ENCODE measurements at regions not wholly inside any gene's neighbourhood (a gene's known extent, or its start where the extent isn't known, plus 50 kb on each side); places are given as distances from the start of the nearest gene placed in this dataset.

DNA sequence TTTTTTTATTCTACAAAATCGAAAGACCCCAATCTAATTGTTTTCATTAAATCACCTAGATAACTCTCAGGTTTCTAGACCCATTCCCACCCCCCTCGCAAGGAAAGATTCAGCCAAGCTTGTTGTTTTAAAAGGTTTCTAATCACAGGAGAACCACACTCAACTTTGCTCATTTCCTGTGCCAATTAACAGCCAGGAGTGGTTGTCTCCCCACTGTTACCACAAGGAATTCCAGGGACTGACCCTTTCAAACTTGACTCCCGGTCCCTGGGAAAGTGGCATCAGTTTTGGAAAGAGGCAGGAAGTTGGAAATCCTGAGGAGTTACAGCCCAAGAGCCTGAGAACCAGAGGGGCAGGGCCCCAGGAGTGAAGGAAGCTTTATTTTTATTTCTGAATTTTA lies 561.3 kb upstream of the JAG1 start:
- no peak for DNase-seq (ENCODE audit: low spot score)
- Histone ChIP-seq H2AFZ (ENCODE audit: low read length) (no peak overlapping the region), H3K4me2 (ENCODE audit: low read length) (no peak overlapping the region), H3K27ac (ENCODE audit: low read depth, low read length, poor library complexity, severe bottlenecking) (no peak overlapping the region), H3K9me3 (ENCODE audit: low read length) (no peaks in the 10 kb centered on the region), H3K4me3 (ENCODE audit: low read depth, low read length, poor library complexity, severe bottlenecking) (no peak overlapping the region), H3K36me3 (ENCODE audit: insufficient read depth, low read length) (no peaks in the 10 kb centered on the region), H3K79me2 (ENCODE audit: insufficient read depth, low read depth, low read length) (no peaks in the 10 kb centered on the region), H3K9me2 (ENCODE audit: insufficient read depth, low read length) (no peaks in the 10 kb centered on the region), H3K4me1 (ENCODE audit: insufficient read depth, low read length, poor library complexity, severe bottlenecking) (no peaks in the 10 kb centered on the region), H4K20me1 (ENCODE audit: insufficient read depth, low read length) (no peaks in the 10 kb centered on the region)
- TF ChIP-seq, protein P1, sequence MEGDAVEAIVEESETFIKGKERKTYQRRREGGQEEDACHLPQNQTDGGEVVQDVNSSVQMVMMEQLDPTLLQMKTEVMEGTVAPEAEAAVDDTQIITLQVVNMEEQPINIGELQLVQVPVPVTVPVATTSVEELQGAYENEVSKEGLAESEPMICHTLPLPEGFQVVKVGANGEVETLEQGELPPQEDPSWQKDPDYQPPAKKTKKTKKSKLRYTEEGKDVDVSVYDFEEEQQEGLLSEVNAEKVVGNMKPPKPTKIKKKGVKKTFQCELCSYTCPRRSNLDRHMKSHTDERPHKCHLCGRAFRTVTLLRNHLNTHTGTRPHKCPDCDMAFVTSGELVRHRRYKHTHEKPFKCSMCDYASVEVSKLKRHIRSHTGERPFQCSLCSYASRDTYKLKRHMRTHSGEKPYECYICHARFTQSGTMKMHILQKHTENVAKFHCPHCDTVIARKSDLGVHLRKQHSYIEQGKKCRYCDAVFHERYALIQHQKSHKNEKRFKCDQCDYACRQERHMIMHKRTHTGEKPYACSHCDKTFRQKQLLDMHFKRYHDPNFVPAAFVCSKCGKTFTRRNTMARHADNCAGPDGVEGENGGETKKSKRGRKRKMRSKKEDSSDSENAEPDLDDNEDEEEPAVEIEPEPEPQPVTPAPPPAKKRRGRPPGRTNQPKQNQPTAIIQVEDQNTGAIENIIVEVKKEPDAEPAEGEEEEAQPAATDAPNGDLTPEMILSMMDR (conservative IDR thresholded peaks at IDR 0.05; ENCODE audit: low read length), result no peak
- TF ChIP-seq EZH2phosphoT487 (IDR thresholded peaks at IDR 0.05; ENCODE audit: borderline replicate concordance, low read depth, low read length), result no peak
- BruUV-seq (replicated peaks), result no TSS peak
- intact Hi-C loops (cut with micrococcal nuclease; ENCODE audit: unreplicated experiment), result no loop called here
- CTCF ChIA-PET (ENCODE audit: unreplicated experiment), result no interaction called here
- POLR2A ChIA-PET, result interaction anchor here (0.5 kb wide), 1 partner anchor 38 kb away, joined by 3 read pairs; no protein-coding TSS in a partner anchor

- CTCF ChIA-PET (ENCODE audit: unreplicated experiment), result no interaction called here
- BruUV-seq (replicated peaks), result no TSS peak
- no peak for TF ChIP-seq EZH2phosphoT487 (IDR thresholded peaks at IDR 0.05; ENCODE audit: borderline replicate concordance, low read depth, low read length)
- TF ChIP-seq, protein P1 (conservative IDR thresholded peaks at IDR 0.05; ENCODE audit: low read length), result no peak
Observed at GRCh38 chr20:11242320-11242719, 568.5 kb upstream of the JAG1 start.

DNA sequence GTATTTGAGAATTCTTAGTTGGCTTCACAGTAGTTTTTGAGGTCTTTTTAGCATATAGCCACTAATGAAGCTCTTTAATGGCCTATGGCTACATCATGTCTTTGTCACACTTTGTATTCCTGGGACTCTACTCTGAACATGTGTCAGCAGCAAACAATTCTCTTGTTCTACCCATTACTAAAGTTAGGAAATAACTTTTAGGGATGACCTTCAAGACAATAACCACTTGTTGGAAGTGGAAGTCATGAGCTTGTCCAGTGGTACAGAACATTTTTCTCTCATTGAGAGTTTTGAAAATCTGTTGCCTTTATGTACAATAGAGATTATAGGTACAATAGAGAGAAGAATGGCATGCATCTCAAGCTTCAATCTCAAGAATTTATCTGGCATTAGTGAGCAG lies 571.6 kb upstream of the JAG1 start:
- H2AFZ ChIP-seq (ENCODE audit: low read length), result no peak overlapping the region
- no TSS peak for BruUV-seq (replicated peaks)
- intact Hi-C loops (cut with micrococcal nuclease; ENCODE audit: unreplicated experiment), result no loop called here
- no peak for DNase-seq (ENCODE audit: low spot score)
- H3K4me3 ChIP-seq (ENCODE audit: low read depth, low read length, poor library complexity, severe bottlenecking), result no peak overlapping the region
- ChIA-PET POLR2A (no interaction called here), CTCF (ENCODE audit: unreplicated experiment) (no interaction called here)
- TF ChIP-seq, protein P1 (conservative IDR thresholded peaks at IDR 0.05; ENCODE audit: low read length), result no peak
- TF ChIP-seq EZH2phosphoT487 (IDR thresholded peaks at IDR 0.05; ENCODE audit: borderline replicate concordance, low read depth, low read length), result no peak
- no peaks in the 10 kb centered on the region for H3K9me2 ChIP-seq (ENCODE audit: insufficient read depth, low read length)
- H3K36me3 ChIP-seq (ENCODE audit: insufficient read depth, low read length), result no peaks in the 10 kb centered on the region
- no peaks in the 10 kb centered on the region for H3K9me3 ChIP-seq (ENCODE audit: low read length)
- 0 out of 2 replicates have a peak, but pooled peaks cover 4% of the 10 kb centered on the region for H4K20me1 ChIP-seq (ENCODE audit: insufficient read depth, low read length)
- no peak overlapping the region for H3K27ac ChIP-seq (ENCODE audit: low read depth, low read length, poor library complexity, severe bottlenecking)
- H3K4me1 ChIP-seq (ENCODE audit: insufficient read depth, low read length, poor library complexity, severe bottlenecking), result no peaks in the 10 kb centered on the region
- no peak overlapping the region for H3K4me2 ChIP-seq (ENCODE audit: low read length)
- no peaks in the 10 kb centered on the region for H3K79me2 ChIP-seq (ENCODE audit: insufficient read depth, low read depth, low read length)

More at GRCh38 chr20:11242320-11242719, 568.5 kb upstream of the JAG1 start:
- H3K9me2 ChIP-seq (ENCODE audit: insufficient read depth, low read length), result no peaks in the 10 kb centered on the region
- H4K20me1 ChIP-seq (ENCODE audit: insufficient read depth, low read length), result 0 out of 2 replicates have a peak, but pooled peaks cover 4% of the 10 kb centered on the region
- no peak overlapping the region for H3K4me3 ChIP-seq (ENCODE audit: low read depth, low read length, poor library complexity, severe bottlenecking)
- no peak overlapping the region for H3K27ac ChIP-seq (ENCODE audit: low read depth, low read length, poor library complexity, severe bottlenecking)
- intact Hi-C loops (cut with micrococcal nuclease; ENCODE audit: unreplicated experiment), result no loop called here
- DNase-seq (ENCODE audit: low spot score), result no peak
- no peaks in the 10 kb centered on the region for H3K79me2 ChIP-seq (ENCODE audit: insufficient read depth, low read depth, low read length)
- no peaks in the 10 kb centered on the region for H3K36me3 ChIP-seq (ENCODE audit: insufficient read depth, low read length)
- H3K4me1 ChIP-seq (ENCODE audit: insufficient read depth, low read length, poor library complexity, severe bottlenecking), result no peaks in the 10 kb centered on the region
- POLR2A ChIA-PET, result no interaction called here
- H3K9me3 ChIP-seq (ENCODE audit: low read length), result no peaks in the 10 kb centered on the region
- no peak overlapping the region for H3K4me2 ChIP-seq (ENCODE audit: low read length)
- H2AFZ ChIP-seq (ENCODE audit: low read length), result no peak overlapping the region
